Stomach (tissue), 4 donors: ENCODE measurements at regions not wholly inside any gene's neighbourhood (a gene's known extent, or its start where the extent isn't known, plus 50 kb on each side); places are given as distances from the start of the nearest gene placed in this dataset.

Source experiments
- CTCF ChIP-seq, 7 experiments: fragments of 450-650 bp in 4 of 7; fragments of 200-600 bp in 3 of 7; sonication (generic) in 3 of 7; IDR thresholded peaks; one replicate each; pipeline ENCODE4 v1.5.1; 2016 to 2019; ENCODE audit warnings: antibody characterized with exemption in 7 of 7, control low read depth in 2 of 7, mild to moderate bottlenecking in 1 of 7
- EP300 ChIP-seq: sonication (generic); formaldehyde crosslinking; IDR thresholded peaks from one replicate; pipeline ENCODE4 v1.6.1; 2017; ENCODE audit warnings: antibody characterized with exemption
- POLR2A ChIP-seq, 4 donors: fragments of 450-650 bp; IDR thresholded peaks; one replicate each; pipeline ENCODE4 v1.6.1; 2016; ENCODE audit warnings: antibody characterized with exemption in 4 of 4, control low read depth in 2 of 4, mild to moderate bottlenecking in 1 of 4, moderate library complexity in 1 of 4
- POLR2AphosphoS5 ChIP-seq, 3 donors: sonication (generic); formaldehyde crosslinking; IDR thresholded peaks; one replicate each; pipeline ENCODE4 v1.6.1; 2016; ENCODE audit warnings: antibody characterized with exemption in 3 of 3

- no peak for TF ChIP-seq CTCF (IDR thresholded peaks at IDR 0.05)
- no peak for TF ChIP-seq POLR2A (IDR thresholded peaks at IDR 0.05)
- TF ChIP-seq POLR2AphosphoS5 (IDR thresholded peaks at IDR 0.05): no peak
- TF ChIP-seq EP300: no peak
Observed at GRCh38 chr4:129474698-129475097, 378.7 kb downstream of the C4orf33 start.
